ENCODE measurements at regions not wholly inside any gene's neighbourhood (a gene's known extent, or its start where the extent isn't known, plus 50 kb on each side); places are given as distances from the start of the nearest gene placed in this dataset.

- TF ChIP-seq CTCF (IDR thresholded peaks at IDR 0.05; ENCODE audit: low read depth, low read length) (no peak), POLR2A (IDR thresholded peaks at IDR 0.05; ENCODE audit: extremely low read depth, insufficient read length) (no peak), MYC (IDR thresholded peaks at IDR 0.05; ENCODE audit: low read depth, low read length) (no peak)
These were observed 54.8 kb upstream of the GPBP1 start for GRCh38 chr5:57119031-57119430.
